Activated naive CD8-positive, alpha-beta T cell treated with anti-CD3 and anti-CD28 coated beads, Interleukin-2, amount 50 U/mL, for 24 hours (primary cell): ENCODE measurements at regions not wholly inside any gene's neighbourhood (a gene's known extent, or its start where the extent isn't known, plus 50 kb on each side); places are given as distances from the start of the nearest gene placed in this dataset.

Experiments
- ATAC-seq: fragments of 150-1000 bp; cut with Tn5 transposase; one replicate; pipeline ENCODE4 v1.10.0; 2021
- DNase-seq: peaks from one replicate; pipeline ENCODE4 v3.0.0; 2021
- H3K27ac Mint-ChIP-seq: one replicate; pipeline ENCODE4 v1.8.0; 2021; ENCODE audit warnings: mild to moderate bottlenecking, mixed read lengths
- H3K27me3 Mint-ChIP-seq: one replicate; pipeline ENCODE4 v1.8.0; 2021; ENCODE audit warnings: mixed read lengths
- H3K36me3 Mint-ChIP-seq: one replicate; pipeline ENCODE4 v1.8.0; 2021; ENCODE audit warnings: low read depth, mixed read lengths
- H3K4me1 Mint-ChIP-seq: one replicate; pipeline ENCODE4 v1.8.0; 2021; ENCODE audit warnings: mixed read lengths
- H3K4me3 Mint-ChIP-seq: one replicate; pipeline ENCODE4 v1.8.0; 2021; ENCODE audit warnings: mild to moderate bottlenecking, moderate library complexity, mixed read lengths
- H3K9me3 Mint-ChIP-seq: one replicate; pipeline ENCODE4 v1.8.0; 2021; ENCODE audit warnings: mixed read lengths

DNA sequence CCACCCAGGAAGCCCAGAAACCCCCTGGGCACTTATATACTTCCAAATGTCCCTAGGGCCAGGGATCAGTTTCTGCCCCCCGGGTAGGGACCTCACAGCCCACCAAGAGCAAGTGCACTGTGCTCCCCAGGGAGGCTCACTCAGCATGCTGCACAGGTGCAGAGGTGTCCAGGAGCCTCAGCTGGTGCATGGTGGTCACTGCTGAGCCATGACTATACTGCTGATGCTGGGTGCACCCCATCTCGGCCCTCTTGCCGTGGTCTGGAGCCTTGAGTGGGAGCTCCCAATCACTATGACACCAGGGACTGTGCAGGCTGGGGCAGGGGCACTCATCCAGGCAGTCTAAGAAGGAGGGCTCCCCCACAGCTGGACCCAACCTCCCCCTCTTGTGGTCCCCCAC, 617.8 kb upstream of the RAB6C start:
- Mint-ChIP-seq H3K27ac (no peak overlapping the region), H3K27me3 (no peaks in the 10 kb centered on the region), H3K36me3 (no peaks in the 10 kb centered on the region), H3K9me3 (no peaks in the 10 kb centered on the region), H3K4me1 (no peaks in the 10 kb centered on the region), H3K4me3 (no peak overlapping the region)
- ATAC-seq (no peak), DNase-seq (no peak)

GRCh38 chr2:129366263-129366662, 613.2 kb upstream of the RAB6C start:
- Mint-ChIP-seq H3K27me3 (no peaks in the 10 kb centered on the region), H3K4me3 (no peak overlapping the region), H3K36me3 (no peaks in the 10 kb centered on the region), H3K9me3 (no peaks in the 10 kb centered on the region), H3K27ac (no peak overlapping the region), H3K4me1 (no peaks in the 10 kb centered on the region)
- no peak for DNase-seq
- no peak for ATAC-seq

GRCh38 chr2:129367107-129367506, 612.4 kb upstream of the RAB6C start:
- H3K27ac Mint-ChIP-seq = no peak overlapping the region
- no peaks in the 10 kb centered on the region for H3K4me1 Mint-ChIP-seq
- H3K27me3 Mint-ChIP-seq = no peaks in the 10 kb centered on the region
- H3K9me3 Mint-ChIP-seq = no peaks in the 10 kb centered on the region
- no peak overlapping the region for H3K4me3 Mint-ChIP-seq
- ATAC-seq (no peak), DNase-seq (no peak)
- no peaks in the 10 kb centered on the region for H3K36me3 Mint-ChIP-seq

DNA sequence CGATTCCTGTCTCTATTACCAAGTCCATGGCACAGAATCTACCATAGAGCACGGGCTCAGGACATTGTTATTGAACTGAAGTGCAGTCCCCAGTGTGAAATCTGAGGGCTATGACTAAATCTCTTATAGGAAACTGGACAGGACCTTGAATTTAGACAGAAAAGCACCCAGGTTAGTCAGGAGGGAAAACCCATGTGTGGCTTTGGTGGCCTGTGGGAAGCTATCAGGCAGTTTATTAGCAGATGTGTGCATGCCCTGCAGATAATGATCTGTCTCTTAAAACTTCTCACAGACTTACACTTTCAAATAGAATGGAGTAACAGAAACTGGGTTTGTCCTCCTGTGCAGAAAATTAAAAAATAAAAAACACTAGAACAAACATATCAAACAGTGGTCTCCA, 610.0 kb upstream of the RAB6C start:
- H3K27ac Mint-ChIP-seq = no peak overlapping the region
- no peaks in the 10 kb centered on the region for H3K36me3 Mint-ChIP-seq
- H3K4me3 Mint-ChIP-seq = no peak overlapping the region
- no peaks in the 10 kb centered on the region for H3K4me1 Mint-ChIP-seq
- H3K27me3 Mint-ChIP-seq = no peaks in the 10 kb centered on the region
- ATAC-seq (no peak), DNase-seq (no peak)
- H3K9me3 Mint-ChIP-seq = no peaks in the 10 kb centered on the region

GRCh38 chr2:129374452-129374851, 605.0 kb upstream of the RAB6C start:
- no peak overlapping the region for H3K27ac Mint-ChIP-seq
- no peaks in the 10 kb centered on the region for H3K27me3 Mint-ChIP-seq
- no peaks in the 10 kb centered on the region for H3K4me1 Mint-ChIP-seq
- no peaks in the 10 kb centered on the region for H3K36me3 Mint-ChIP-seq
- no peak for ATAC-seq
- no peaks in the 10 kb centered on the region for H3K9me3 Mint-ChIP-seq
- H3K4me3 Mint-ChIP-seq = no peak overlapping the region
- no peak for DNase-seq

DNA sequence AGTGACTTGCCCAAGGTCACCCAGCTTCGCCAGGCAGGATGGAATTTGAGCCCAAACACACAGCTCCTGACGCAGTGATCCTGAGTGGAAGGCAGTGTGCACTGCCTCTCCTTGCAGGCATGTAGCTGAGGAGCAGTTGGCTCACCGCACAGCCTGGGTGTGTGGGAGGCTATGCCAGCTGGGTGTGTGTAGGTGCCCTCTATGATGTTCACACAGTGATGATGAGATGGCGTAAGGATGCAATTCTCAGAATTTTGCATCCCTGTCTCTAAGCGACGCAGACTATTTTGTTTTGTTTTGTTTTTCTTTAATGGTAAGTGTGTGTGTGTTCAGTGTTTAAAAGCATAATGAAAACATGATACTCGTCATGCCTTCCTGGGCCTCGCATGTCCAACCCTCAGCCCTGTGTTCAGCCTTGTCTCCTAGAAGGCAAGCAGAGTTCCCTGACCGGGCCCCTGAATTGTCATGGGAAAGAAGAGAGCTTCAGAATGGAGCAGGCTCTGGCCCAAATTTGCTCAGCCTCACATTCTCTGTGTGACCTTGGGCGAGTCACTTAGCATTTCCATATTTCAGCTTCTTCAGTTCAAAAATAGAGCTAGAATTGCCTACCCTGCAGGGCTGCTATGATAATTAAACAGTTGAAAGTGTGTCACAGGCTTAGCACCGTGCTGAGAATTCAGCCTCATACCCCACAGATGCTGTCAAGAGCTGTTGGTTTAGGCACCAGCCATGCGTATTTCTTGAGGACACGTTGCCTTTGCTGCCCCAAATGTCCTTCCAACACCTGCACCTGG, 603.6 kb upstream of the RAB6C start:
- Mint-ChIP-seq H3K27ac (no peak overlapping the region), H3K4me1 (no peaks in the 10 kb centered on the region), H3K36me3 (no peaks in the 10 kb centered on the region), H3K4me3 (no peak overlapping the region), H3K27me3 (no peaks in the 10 kb centered on the region), H3K9me3 (peaks cover 6% of the 10 kb centered on the region)
- no peak for ATAC-seq
- no peak for DNase-seq

DNA sequence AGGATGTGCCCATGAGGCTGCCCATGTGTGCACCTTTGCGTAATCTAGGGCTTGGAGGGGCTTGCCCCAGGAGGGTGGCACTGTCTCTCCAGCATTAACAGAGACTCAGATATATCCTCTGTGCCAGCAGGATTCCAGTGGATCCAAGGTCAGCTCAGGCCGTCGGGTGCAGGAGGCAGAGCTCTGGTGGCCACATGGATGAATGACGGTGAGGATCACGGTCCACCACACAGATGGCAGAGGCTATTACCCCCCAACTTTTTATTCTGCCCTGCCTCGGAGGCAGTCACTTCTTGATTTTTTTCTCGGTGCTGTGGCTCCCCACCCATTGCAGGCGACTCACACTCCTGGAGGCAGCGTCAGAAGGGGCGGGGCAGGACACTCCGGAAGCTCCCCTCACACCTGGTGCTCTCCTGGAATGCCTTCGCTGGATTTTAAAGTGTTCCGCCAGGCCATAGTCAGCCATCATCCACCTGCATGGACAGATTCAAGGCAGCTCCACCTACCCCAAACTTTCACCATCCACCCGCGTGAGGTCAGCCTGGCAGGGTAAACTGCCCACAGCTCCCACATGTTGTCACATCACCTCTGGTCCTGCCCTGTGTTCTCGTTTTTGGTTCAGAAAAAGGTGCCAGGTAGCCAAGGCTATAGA, 602.9 kb upstream of the RAB6C start:
- DNase-seq = no peak
- Mint-ChIP-seq H3K4me3 (no peak overlapping the region), H3K27me3 (no peaks in the 10 kb centered on the region), H3K9me3 (peaks cover 10% of the 10 kb centered on the region), H3K36me3 (no peaks in the 10 kb centered on the region), H3K27ac (no peak overlapping the region), H3K4me1 (no peaks in the 10 kb centered on the region)
- ATAC-seq = no peak

- no peaks in the 10 kb centered on the region for H3K27me3 Mint-ChIP-seq
- DNase-seq (no peak), ATAC-seq (no peak)
- peaks cover 14% of the 10 kb centered on the region for H3K9me3 Mint-ChIP-seq
- H3K4me3 Mint-ChIP-seq = no peak overlapping the region
- no peaks in the 10 kb centered on the region for H3K36me3 Mint-ChIP-seq
- no peaks in the 10 kb centered on the region for H3K4me1 Mint-ChIP-seq
- no peak overlapping the region for H3K27ac Mint-ChIP-seq
These were observed 602.4 kb upstream of the RAB6C start for GRCh38 chr2:129377078-129377469.

GRCh38 chr2:129378186-129378585, 601.3 kb upstream of the RAB6C start:
- Mint-ChIP-seq H3K9me3 (peaks cover 21% of the 10 kb centered on the region), H3K4me1 (no peaks in the 10 kb centered on the region)

DNA sequence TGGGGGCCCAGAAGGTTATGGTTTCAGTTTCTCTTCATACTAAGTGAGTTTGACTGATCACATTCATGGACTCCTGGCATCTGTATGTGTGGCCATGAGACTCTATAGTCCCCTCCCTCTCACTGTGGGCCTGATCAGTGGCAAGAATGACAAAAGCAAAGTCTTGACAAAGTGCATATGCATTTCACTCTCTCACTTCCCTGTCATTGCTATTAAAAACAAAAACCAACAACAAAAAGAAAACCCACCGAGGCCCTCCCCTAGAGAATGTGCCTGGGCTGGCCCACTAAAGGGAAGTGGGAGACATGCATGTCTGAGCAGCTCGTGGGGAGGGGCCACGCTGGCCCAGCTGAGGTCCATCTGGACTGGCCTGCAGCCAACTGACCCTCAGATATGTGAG, 600.1 kb upstream of the RAB6C start:
- no peak overlapping the region for H3K27ac Mint-ChIP-seq
- H3K27me3 Mint-ChIP-seq = no peaks in the 10 kb centered on the region
- no peak for DNase-seq
- H3K4me1 Mint-ChIP-seq = no peaks in the 10 kb centered on the region
- peaks cover 25% of the 10 kb centered on the region for H3K9me3 Mint-ChIP-seq
- H3K4me3 Mint-ChIP-seq = no peak overlapping the region
- no peaks in the 10 kb centered on the region for H3K36me3 Mint-ChIP-seq
- no peak for ATAC-seq

More at GRCh38 chr2:129378186-129378585, 601.3 kb upstream of the RAB6C start:
- H3K27ac Mint-ChIP-seq = no peak overlapping the region
- no peak for DNase-seq
- ATAC-seq = no peak
- no peak overlapping the region for H3K4me3 Mint-ChIP-seq
- no peaks in the 10 kb centered on the region for H3K27me3 Mint-ChIP-seq
- no peaks in the 10 kb centered on the region for H3K36me3 Mint-ChIP-seq

GRCh38 chr2:129381789-129382188, 597.7 kb upstream of the RAB6C start:
- Mint-ChIP-seq H3K27me3 (no peaks in the 10 kb centered on the region), H3K9me3 (peaks cover 28% of the 10 kb centered on the region), H3K4me1 (no peaks in the 10 kb centered on the region), H3K4me3 (no peak overlapping the region), H3K36me3 (no peaks in the 10 kb centered on the region), H3K27ac (no peak overlapping the region)
- ATAC-seq = no peak
- DNase-seq = no peak

DNA sequence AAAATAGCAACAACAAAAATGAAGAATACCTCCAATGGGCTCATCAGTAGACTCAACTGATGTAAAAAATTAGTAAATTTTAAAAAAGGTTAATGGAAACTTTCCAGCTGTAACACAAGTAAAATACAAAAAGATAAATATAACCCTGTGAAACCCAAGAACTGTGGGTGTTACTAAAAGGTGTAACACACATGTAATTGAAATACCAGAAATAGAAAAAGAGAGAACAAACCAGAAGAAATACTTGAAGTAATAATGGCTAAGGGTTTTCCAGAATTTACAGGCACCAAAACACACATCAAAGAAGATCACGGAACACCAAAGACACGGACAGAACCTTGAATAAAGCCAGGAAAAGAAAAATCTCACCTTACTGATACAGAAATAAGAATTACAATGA, 590.6 kb upstream of the RAB6C start:
- ATAC-seq = no peak
- no peaks in the 10 kb centered on the region for H3K36me3 Mint-ChIP-seq

DNA sequence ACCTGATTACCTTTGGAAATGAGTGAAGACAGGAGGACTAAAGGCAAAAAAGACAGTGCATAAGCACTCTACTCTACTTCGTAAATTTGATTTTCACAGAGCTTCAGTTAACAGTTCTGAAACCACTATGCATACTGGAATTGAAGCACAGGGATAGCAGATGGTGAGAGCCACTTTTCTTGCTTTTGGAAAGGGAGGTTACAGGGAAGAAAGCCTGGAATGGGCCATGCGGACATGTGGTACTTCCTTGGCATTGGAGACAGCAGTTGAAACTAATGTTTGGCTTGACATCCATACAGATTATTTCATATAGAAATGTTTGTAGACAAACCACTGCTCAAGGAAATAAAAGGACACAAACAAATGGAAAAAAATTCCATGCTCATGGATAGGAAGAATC, 585.6 kb upstream of the RAB6C start:
- no peaks in the 10 kb centered on the region for H3K4me1 Mint-ChIP-seq
- H3K36me3 Mint-ChIP-seq = peaks cover 3% of the 10 kb centered on the region
- ATAC-seq (no peak), DNase-seq (no peak)
- H3K4me3 Mint-ChIP-seq = no peak overlapping the region
- H3K27ac Mint-ChIP-seq = no peak overlapping the region
- no peaks in the 10 kb centered on the region for H3K27me3 Mint-ChIP-seq
- no peaks in the 10 kb centered on the region for H3K9me3 Mint-ChIP-seq

More for the DNA sequence above, 590.6 kb upstream of the RAB6C start:
- no peaks in the 10 kb centered on the region for H3K4me1 Mint-ChIP-seq
- no peak overlapping the region for H3K4me3 Mint-ChIP-seq
- DNase-seq = no peak
- peaks cover 7% of the 10 kb centered on the region for H3K9me3 Mint-ChIP-seq
- no peak overlapping the region for H3K27ac Mint-ChIP-seq
- H3K27me3 Mint-ChIP-seq = no peaks in the 10 kb centered on the region

GRCh38 chr2:129396980-129397599, 582.4 kb upstream of the RAB6C start:
- ATAC-seq (no peak), DNase-seq (no peak)
- Mint-ChIP-seq H3K27me3 (no peaks in the 10 kb centered on the region), H3K27ac (no peak overlapping the region), H3K4me3 (no peak overlapping the region), H3K4me1 (no peaks in the 10 kb centered on the region), H3K9me3 (no peaks in the 10 kb centered on the region), H3K36me3 (peaks cover 3% of the 10 kb centered on the region)

GRCh38 chr2:129400826-129401225, 578.6 kb upstream of the RAB6C start:
- H3K36me3 Mint-ChIP-seq = no peaks in the 10 kb centered on the region
- ATAC-seq (no peak), DNase-seq (no peak)
- no peaks in the 10 kb centered on the region for H3K27me3 Mint-ChIP-seq
- H3K9me3 Mint-ChIP-seq = no peaks in the 10 kb centered on the region
- no peak overlapping the region for H3K4me3 Mint-ChIP-seq
- H3K4me1 Mint-ChIP-seq = no peaks in the 10 kb centered on the region
- H3K27ac Mint-ChIP-seq = no peak overlapping the region
